GM13977 (cell line): ENCODE measurements at regions not wholly inside any gene's neighbourhood (a gene's known extent, or its start where the extent isn't known, plus 50 kb on each side); places are given as distances from the start of the nearest gene placed in this dataset.

Experiments used
- DNase-seq: peaks from one replicate; pipeline ENCODE4 v3.0.0; 2012; ENCODE audit warnings: low spot score
- in situ Hi-C: fragments of 300-500 bp; cut with MboI; formaldehyde crosslinking; loops from one replicate; pipeline ENCODE4 v1.12.0; 2022; ENCODE audit warnings: low sequenced_read_pairs, low pct_unique_long_range_greater_than_20kb, mixed read lengths, inconsistent platforms; ENCODE audit not compliant: unreplicated experiment
- TF ChIP-seq, protein P1 (sequence below): IDR thresholded peaks from 2 replicates; pipeline ENCODE4 v1.5.1; 2012; ENCODE audit warnings: mild to moderate bottlenecking, control low read depth; ENCODE audit not compliant: insufficient read depth; ENCODE audit errors: extremely low read depth, missing control alignments

DNA sequence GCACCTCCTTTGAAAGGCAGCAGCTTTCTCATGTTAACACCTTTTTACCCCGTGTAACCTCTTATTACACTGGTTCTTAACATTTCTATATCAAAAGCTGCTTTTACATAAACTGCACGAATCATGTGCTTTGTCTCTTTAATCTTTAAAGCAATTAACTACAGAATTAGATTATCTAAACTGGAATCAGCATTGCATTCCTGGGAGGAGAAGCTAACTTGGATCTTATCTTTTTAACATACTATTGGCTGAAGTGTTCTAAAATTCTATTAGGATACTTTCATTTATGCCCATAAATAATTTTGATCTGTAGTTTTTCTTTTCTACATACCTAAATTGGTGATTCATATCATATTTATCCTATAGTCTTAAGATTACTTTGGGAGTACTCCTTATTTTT lies 428.4 kb upstream of the IGFBP3 start:
- DNase-seq: no peak
- in situ Hi-C loops: loop anchor here (25.0 kb wide), 1 partner anchor 412 kb away; no protein-coding TSS in a partner anchor
- TF ChIP-seq, protein P1, sequence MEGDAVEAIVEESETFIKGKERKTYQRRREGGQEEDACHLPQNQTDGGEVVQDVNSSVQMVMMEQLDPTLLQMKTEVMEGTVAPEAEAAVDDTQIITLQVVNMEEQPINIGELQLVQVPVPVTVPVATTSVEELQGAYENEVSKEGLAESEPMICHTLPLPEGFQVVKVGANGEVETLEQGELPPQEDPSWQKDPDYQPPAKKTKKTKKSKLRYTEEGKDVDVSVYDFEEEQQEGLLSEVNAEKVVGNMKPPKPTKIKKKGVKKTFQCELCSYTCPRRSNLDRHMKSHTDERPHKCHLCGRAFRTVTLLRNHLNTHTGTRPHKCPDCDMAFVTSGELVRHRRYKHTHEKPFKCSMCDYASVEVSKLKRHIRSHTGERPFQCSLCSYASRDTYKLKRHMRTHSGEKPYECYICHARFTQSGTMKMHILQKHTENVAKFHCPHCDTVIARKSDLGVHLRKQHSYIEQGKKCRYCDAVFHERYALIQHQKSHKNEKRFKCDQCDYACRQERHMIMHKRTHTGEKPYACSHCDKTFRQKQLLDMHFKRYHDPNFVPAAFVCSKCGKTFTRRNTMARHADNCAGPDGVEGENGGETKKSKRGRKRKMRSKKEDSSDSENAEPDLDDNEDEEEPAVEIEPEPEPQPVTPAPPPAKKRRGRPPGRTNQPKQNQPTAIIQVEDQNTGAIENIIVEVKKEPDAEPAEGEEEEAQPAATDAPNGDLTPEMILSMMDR: no peak

GRCh38 chr7:46344533-46344932 lies 423.5 kb upstream of the IGFBP3 start:
- TF ChIP-seq, protein P1: no peak
- in situ Hi-C loops: loop anchor here (25.0 kb wide), 1 partner anchor 407 kb away; no protein-coding TSS in a partner anchor
- no peak for DNase-seq

DNA sequence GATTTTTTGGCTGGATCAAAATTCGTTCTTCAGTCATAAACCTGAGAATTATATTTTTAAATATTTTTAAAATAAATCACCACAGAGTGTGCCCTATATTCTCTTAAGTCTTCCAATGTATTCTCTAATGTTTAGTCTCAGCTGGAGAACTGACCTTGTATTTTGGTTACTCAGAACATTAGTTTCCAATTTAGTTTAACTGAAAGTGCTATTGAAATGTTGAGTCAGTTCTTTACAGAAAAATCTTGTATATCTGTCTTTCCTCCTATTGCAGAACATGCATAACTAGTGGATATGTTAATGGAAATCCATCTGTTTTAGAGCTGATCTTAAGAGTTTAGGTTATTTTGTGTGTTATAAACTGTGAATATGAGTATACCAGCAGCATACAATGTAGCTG lies 422.7 kb upstream of the IGFBP3 start:
- TF ChIP-seq, protein P1: no peak
- in situ Hi-C loops: loop anchor here (25.0 kb wide), 1 partner anchor 407 kb away; no protein-coding TSS in a partner anchor
- no peak for DNase-seq

- DNase-seq: no peak
- TF ChIP-seq, protein P1: no peak
- in situ Hi-C loops: no loop called here
Measured at GRCh38 chr7:46322937-46323336, 401.9 kb upstream of the IGFBP3 start.

- in situ Hi-C loops: no loop called here
- DNase-seq: no peak
- TF ChIP-seq, protein P1: no peak
Measured at GRCh38 chr7:46321556-46322205, 400.6 kb upstream of the IGFBP3 start.

DNA sequence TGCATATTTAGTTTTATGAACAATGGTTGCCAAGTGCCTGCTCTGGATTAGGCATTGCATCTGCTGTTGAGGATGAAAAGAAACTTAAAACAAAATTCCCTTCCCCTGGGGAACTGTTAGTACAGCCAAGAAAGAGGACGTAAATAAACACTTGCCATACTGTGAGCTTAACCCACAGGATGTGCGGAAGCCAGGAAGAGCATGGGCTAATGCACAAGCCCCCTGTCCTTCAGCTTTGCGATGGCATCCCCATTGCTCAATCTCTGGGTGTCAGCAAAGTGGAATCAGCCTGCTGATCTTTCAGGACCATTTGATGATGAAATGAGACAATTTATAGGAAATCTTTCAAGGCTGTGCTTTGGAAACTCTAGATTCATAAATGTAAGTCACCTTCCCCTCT lies 399.9 kb upstream of the IGFBP3 start:
- TF ChIP-seq, protein P1: no peak
- no peak for DNase-seq
- in situ Hi-C loops: no loop called here
